ENCODE measurements at regions not wholly inside any gene's neighbourhood (a gene's known extent, or its start where the extent isn't known, plus 50 kb on each side); places are given as distances from the start of the nearest gene placed in this dataset.

- TF ChIP-seq CTCF (IDR thresholded peaks at IDR 0.05) (no peak), RFX5 (IDR thresholded peaks at IDR 0.05) (no peak), KDM1A (IDR thresholded peaks at IDR 0.05; ENCODE audit: low read depth) (no peak), MAFK (IDR thresholded peaks at IDR 0.05; ENCODE audit: partially characterized antibody) (no peak)
These were observed 186.2 kb downstream of the DUSP6 start for GRCh38 chr12:89166121-89166520.
